CD4-positive, alpha-beta T cell treated with Interleukin-15 for 4 hours (primary cell): ENCODE measurements at regions not wholly inside any gene's neighbourhood (a gene's known extent, or its start where the extent isn't known, plus 50 kb on each side); places are given as distances from the start of the nearest gene placed in this dataset.

Experiments
- DNase-seq: peaks from one replicate; pipeline ENCODE4 v3.0.0-alpha.2; 2020; ENCODE audit warnings: low spot score

- no peak for DNase-seq
Observed at GRCh38 chrX:51798701-51799100, 55.5 kb downstream of the GSPT2 start.

- DNase-seq = peak; percentile 57
Observed at GRCh38 chrX:51802917-51803688, 59.9 kb downstream of the GSPT2 start.

GRCh38 chrX:51803833-51804232 is 60.6 kb downstream of the GSPT2 start:
- no peak for DNase-seq

- DNase-seq = no peak
Observed at GRCh38 chrX:51804741-51805140, 61.5 kb downstream of the GSPT2 start.

- DNase-seq = no peak
Observed at GRCh38 chrX:51813886-51814460, 70.7 kb downstream of the GSPT2 start.

- no peak for DNase-seq
Observed at GRCh38 chrX:51824061-51824460, 69.4 kb upstream of the MAGED1 start.

GRCh38 chrX:51825436-51825835 is 68.0 kb upstream of the MAGED1 start:
- DNase-seq = no peak

GRCh38 chrX:51834076-51834475 is 59.3 kb upstream of the MAGED1 start:
- no peak for DNase-seq

- DNase-seq = no peak
Observed at GRCh38 chrX:51836823-51837222, 56.6 kb upstream of the MAGED1 start.

GRCh38 chrX:51837451-51837850 is 56.0 kb upstream of the MAGED1 start:
- DNase-seq = no peak

- DNase-seq = no peak
Observed at GRCh38 chrX:51837921-51838320, 55.5 kb upstream of the MAGED1 start.
